HEK293 (cell line): ENCODE measurements at regions not wholly inside any gene's neighbourhood (a gene's known extent, or its start where the extent isn't known, plus 50 kb on each side); places are given as distances from the start of the nearest gene placed in this dataset.

Experiments
- CTCF ChIA-PET: fragments of 350-600 bp; formaldehyde crosslinking; extraction: SDS; loops from one replicate; lab custom pipeline; 2021; ENCODE audit warnings: antibody characterized with exemption; lab: Yijun Ruan, JAX
- POLR2A ChIA-PET: fragments of 300-600 bp; formaldehyde crosslinking; extraction: SDS; loops from one replicate; lab custom pipeline; 2020; ENCODE audit warnings: antibody characterized with exemption, inconsistent platforms; lab: Yijun Ruan, JAX
- H3K27ac ChIP-seq: fragments of 200-500 bp; sonication (Bioruptor generic); 2 replicates; pipeline ENCODE4 v1.5.1; 2014; ENCODE audit warnings: low read depth, low read length, control low read depth, inconsistent platforms; ENCODE audit errors: extremely low read depth
- H3K36me3 ChIP-seq, 2 experiments: fragments of 200-500 bp in 1 of 2; sonication (Bioruptor generic) in 1 of 2; 1 replicate in 1 of 2; 2 replicates in 1 of 2; pipeline ENCODE4 v1.5.1; 2014 to 2017; ENCODE audit warnings: inconsistent platforms in 2 of 2, low read length in 2 of 2; ENCODE audit not compliant: control insufficient read depth in 2 of 2, insufficient read depth in 1 of 2
- H3K4me1 ChIP-seq: fragments of 200-500 bp; sonication (Bioruptor generic); 2 replicates; pipeline ENCODE4 v1.5.1; 2014; ENCODE audit warnings: mild to moderate bottlenecking, low read length, inconsistent platforms; ENCODE audit not compliant: control insufficient read depth, insufficient read depth
- H3K4me3 ChIP-seq: 2 replicates; pipeline ENCODE4 v1.5.1; 2011; ENCODE audit warnings: low read depth, mild to moderate bottlenecking, control low read depth, low read length, moderate library complexity
- H3K9me3 ChIP-seq: fragments of 200-500 bp; sonication (Bioruptor generic); 2 replicates; pipeline ENCODE4 v1.5.1; 2014; ENCODE audit warnings: low read depth, low read length, inconsistent platforms; ENCODE audit not compliant: control insufficient read depth, insufficient read depth
- IKZF3 ChIP-seq: fragments of 450-650 bp; IDR thresholded peaks from 2 replicates; pipeline ENCODE4 v1.5.0; 2018; ENCODE audit warnings: missing biosample characterization, mild to moderate bottlenecking, missing genetic modification characterization, moderate library complexity
- SETDB1 ChIP-seq: IDR thresholded peaks from one replicate; pipeline ENCODE4 v1.6.1; 2017; ENCODE audit warnings: mild to moderate bottlenecking, low read length, moderate library complexity, mixed read lengths; ENCODE audit not compliant: insufficient read length
- TRIM28 ChIP-seq: IDR thresholded peaks from 2 replicates; pipeline ENCODE4 v1.6.1; 2011; ENCODE audit warnings: low read length, control low read depth, borderline replicate concordance
- YY1 ChIP-seq: fragments of 450-650 bp; formaldehyde crosslinking; IDR thresholded peaks from 2 replicates; pipeline ENCODE4 v1.5.1; 2018; ENCODE audit warnings: missing biosample characterization, missing genetic modification characterization
- ZBTB11 ChIP-seq: fragments of 450-650 bp; formaldehyde crosslinking; conservative IDR thresholded peaks from 2 replicates; pipeline ENCODE4 v1.5.1; 2016; ENCODE audit warnings: low read depth, missing biosample characterization, missing genetic modification characterization
- ZBTB44 ChIP-seq: fragments of 450-650 bp; IDR thresholded peaks from 2 replicates; pipeline ENCODE4 v1.5.1; 2018; ENCODE audit warnings: missing biosample characterization, mild to moderate bottlenecking, missing genetic modification characterization
- ZFP3 ChIP-seq: fragments of 450-650 bp; formaldehyde crosslinking; IDR thresholded peaks from 2 replicates; pipeline ENCODE4 v1.5.1; 2016; ENCODE audit warnings: low read depth, missing biosample characterization, missing genetic modification characterization
- ZNF169 ChIP-seq: fragments of 450-650 bp; formaldehyde crosslinking; IDR thresholded peaks from 2 replicates; pipeline ENCODE4 v1.5.1; 2016; ENCODE audit warnings: missing biosample characterization, missing genetic modification characterization
- ZNF202 ChIP-seq: fragments of 450-650 bp; formaldehyde crosslinking; IDR thresholded peaks from 2 replicates; pipeline ENCODE4 v1.5.1; 2016; ENCODE audit warnings: missing biosample characterization, missing genetic modification characterization, borderline replicate concordance
- ZNF221 ChIP-seq: fragments of 450-650 bp; formaldehyde crosslinking; IDR thresholded peaks from 2 replicates; pipeline ENCODE4 v1.5.1; 2017; ENCODE audit warnings: missing biosample characterization, missing genetic modification characterization, borderline replicate concordance
- ZNF223 ChIP-seq: fragments of 450-650 bp; formaldehyde crosslinking; IDR thresholded peaks from 2 replicates; pipeline ENCODE4 v1.5.1; 2016; ENCODE audit warnings: missing biosample characterization, missing genetic modification characterization
- ZNF341 ChIP-seq: fragments of 450-650 bp; formaldehyde crosslinking; IDR thresholded peaks from 2 replicates; pipeline ENCODE4; 2016; ENCODE audit warnings: low read depth, missing biosample characterization, missing genetic modification characterization
- ZNF350 ChIP-seq: fragments of 450-650 bp; formaldehyde crosslinking; IDR thresholded peaks from 2 replicates; pipeline ENCODE4 v1.5.0; 2017; ENCODE audit warnings: missing biosample characterization, mild to moderate bottlenecking, missing genetic modification characterization
- ZNF394 ChIP-seq: fragments of 450-650 bp; formaldehyde crosslinking; IDR thresholded peaks from 2 replicates; pipeline ENCODE4 v1.5.1; 2016; ENCODE audit warnings: missing biosample characterization, missing genetic modification characterization, mild to moderate bottlenecking, moderate library complexity, borderline replicate concordance
- ZNF449 ChIP-seq: fragments of 450-650 bp; formaldehyde crosslinking; IDR thresholded peaks from 2 replicates; pipeline ENCODE4 v1.5.1; 2017; ENCODE audit warnings: missing biosample characterization, mild to moderate bottlenecking, missing genetic modification characterization, moderate library complexity
- ZNF624 ChIP-seq: fragments of 450-650 bp; formaldehyde crosslinking; IDR thresholded peaks from 2 replicates; pipeline ENCODE4 v1.5.1; 2017; ENCODE audit warnings: missing biosample characterization, missing genetic modification characterization
- ZNF654 ChIP-seq: fragments of 450-650 bp; formaldehyde crosslinking; IDR thresholded peaks from 2 replicates; pipeline ENCODE4 v1.5.1; 2016; ENCODE audit warnings: low read depth, missing biosample characterization, missing genetic modification characterization
- ZNF660 ChIP-seq: fragments of 450-650 bp; IDR thresholded peaks from 2 replicates; pipeline ENCODE4 v1.5.1; 2018; ENCODE audit warnings: missing biosample characterization, mild to moderate bottlenecking, missing genetic modification characterization
- TF ChIP-seq, protein P1 (sequence below): fragments of 450-650 bp; formaldehyde crosslinking; IDR thresholded peaks from 2 replicates; pipeline ENCODE4 v1.5.1; 2016; ENCODE audit warnings: missing biosample characterization, missing genetic modification characterization
- TF ChIP-seq, protein P2 (sequence below): fragments of 450-650 bp; formaldehyde crosslinking; IDR thresholded peaks from 2 replicates; pipeline ENCODE4 v1.5.1; 2017; ENCODE audit warnings: missing biosample characterization, missing genetic modification characterization

- TF ChIP-seq ZNF202 (tag by site-specific recombination): no peak
- no peak for TF ChIP-seq YY1 (tag by site-specific recombination)
- no peak for TF ChIP-seq ZNF394 (tag by site-specific recombination)
Observed at GRCh38 chr10:61286686-61287085, 166.5 kb downstream of the TMEM26 start (continued).

DNA sequence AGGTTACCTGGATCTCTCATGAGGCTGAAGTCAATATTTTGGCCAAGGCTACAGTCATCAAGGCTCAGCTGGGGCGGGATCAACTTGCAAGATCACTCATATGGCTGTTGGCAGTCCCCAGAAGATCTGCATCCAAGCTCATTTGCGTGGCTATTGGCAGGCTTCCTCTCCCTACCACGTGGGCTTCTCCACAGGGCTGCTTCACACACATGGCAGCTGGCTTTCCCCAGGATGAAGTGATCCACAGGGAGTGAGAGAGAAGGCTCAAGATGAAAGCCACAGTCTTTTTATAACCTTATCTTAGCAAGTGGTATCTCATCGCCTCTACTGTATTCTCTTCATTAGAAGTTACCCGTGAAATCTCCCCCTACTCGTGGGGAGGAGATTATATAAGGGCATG is 167.4 kb downstream of the TMEM26 start:
- CTCF ChIA-PET: interaction anchor here (0.7 to 1.0 kb wide), 2 partner anchors 14 to 144 kb away, joined by 3 to 5 read pairs; no protein-coding TSS in a partner anchor
- POLR2A ChIA-PET: no interaction called here
- no peak overlapping the region for H3K27ac ChIP-seq
- no peaks in the 10 kb centered on the region for H3K4me1 ChIP-seq
- H3K36me3 ChIP-seq: no peaks in the 10 kb centered on the region
- H3K4me3 ChIP-seq: no peak overlapping the region
- TF ChIP-seq TRIM28: no peak
- TF ChIP-seq ZNF223 (tag by site-specific recombination): no peak
- no peak for TF ChIP-seq ZBTB44
- peak; percentile 56; the same call in 1 of the 2 replicates for TF ChIP-seq ZNF350 (tag by site-specific recombination)
- TF ChIP-seq ZNF624 (tag by site-specific recombination): no peak
- no peaks in the 10 kb centered on the region for H3K9me3 ChIP-seq

GRCh38 chr10:61284222-61284890 is 168.8 kb downstream of the TMEM26 start:
- H3K9me3 ChIP-seq: no peaks in the 10 kb centered on the region
- H3K36me3 ChIP-seq: no peaks in the 10 kb centered on the region
- ChIA-PET POLR2A (no interaction called here), CTCF (interaction anchor here (0.6 to 1.0 kb wide), 12 partner anchors 8 to 1869 kb away, joined by 3 to 5 read pairs (median 3); no protein-coding TSS in a partner anchor)
- H3K4me1 ChIP-seq: no peaks in the 10 kb centered on the region
- H3K27ac ChIP-seq: no peak overlapping the region
- H3K4me3 ChIP-seq: no peak overlapping the region
- TF ChIP-seq ZNF341 (no peak), ZBTB11 (no peak), ZFP3 (no peak), ZNF660 (0 out of 2 replicates have a peak, but pooled peaks have one; percentile 35), ZNF654 (peak; percentile 80), ZNF169 (no peak), IKZF3 (tag by site-specific recombination) (no peak), ZNF449 (tag by site-specific recombination) (no peak), ZNF221 (tag by site-specific recombination) (no peak), SETDB1 (no peak)
- TF ChIP-seq, protein P1, sequence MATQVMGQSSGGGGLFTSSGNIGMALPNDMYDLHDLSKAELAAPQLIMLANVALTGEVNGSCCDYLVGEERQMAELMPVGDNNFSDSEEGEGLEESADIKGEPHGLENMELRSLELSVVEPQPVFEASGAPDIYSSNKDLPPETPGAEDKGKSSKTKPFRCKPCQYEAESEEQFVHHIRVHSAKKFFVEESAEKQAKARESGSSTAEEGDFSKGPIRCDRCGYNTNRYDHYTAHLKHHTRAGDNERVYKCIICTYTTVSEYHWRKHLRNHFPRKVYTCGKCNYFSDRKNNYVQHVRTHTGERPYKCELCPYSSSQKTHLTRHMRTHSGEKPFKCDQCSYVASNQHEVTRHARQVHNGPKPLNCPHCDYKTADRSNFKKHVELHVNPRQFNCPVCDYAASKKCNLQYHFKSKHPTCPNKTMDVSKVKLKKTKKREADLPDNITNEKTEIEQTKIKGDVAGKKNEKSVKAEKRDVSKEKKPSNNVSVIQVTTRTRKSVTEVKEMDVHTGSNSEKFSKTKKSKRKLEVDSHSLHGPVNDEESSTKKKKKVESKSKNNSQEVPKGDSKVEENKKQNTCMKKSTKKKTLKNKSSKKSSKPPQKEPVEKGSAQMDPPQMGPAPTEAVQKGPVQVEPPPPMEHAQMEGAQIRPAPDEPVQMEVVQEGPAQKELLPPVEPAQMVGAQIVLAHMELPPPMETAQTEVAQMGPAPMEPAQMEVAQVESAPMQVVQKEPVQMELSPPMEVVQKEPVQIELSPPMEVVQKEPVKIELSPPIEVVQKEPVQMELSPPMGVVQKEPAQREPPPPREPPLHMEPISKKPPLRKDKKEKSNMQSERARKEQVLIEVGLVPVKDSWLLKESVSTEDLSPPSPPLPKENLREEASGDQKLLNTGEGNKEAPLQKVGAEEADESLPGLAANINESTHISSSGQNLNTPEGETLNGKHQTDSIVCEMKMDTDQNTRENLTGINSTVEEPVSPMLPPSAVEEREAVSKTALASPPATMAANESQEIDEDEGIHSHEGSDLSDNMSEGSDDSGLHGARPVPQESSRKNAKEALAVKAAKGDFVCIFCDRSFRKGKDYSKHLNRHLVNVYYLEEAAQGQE: no peak
- TF ChIP-seq, protein P2, sequence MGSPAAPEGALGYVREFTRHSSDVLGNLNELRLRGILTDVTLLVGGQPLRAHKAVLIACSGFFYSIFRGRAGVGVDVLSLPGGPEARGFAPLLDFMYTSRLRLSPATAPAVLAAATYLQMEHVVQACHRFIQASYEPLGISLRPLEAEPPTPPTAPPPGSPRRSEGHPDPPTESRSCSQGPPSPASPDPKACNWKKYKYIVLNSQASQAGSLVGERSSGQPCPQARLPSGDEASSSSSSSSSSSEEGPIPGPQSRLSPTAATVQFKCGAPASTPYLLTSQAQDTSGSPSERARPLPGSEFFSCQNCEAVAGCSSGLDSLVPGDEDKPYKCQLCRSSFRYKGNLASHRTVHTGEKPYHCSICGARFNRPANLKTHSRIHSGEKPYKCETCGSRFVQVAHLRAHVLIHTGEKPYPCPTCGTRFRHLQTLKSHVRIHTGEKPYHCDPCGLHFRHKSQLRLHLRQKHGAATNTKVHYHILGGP (tag by site-specific recombination): no peak
